ENCODE measurements at regions not wholly inside any gene's neighbourhood (a gene's known extent, or its start where the extent isn't known, plus 50 kb on each side); places are given as distances from the start of the nearest gene placed in this dataset.

- H3K27ac ChIP-seq (replicated peaks), result no peak overlapping the region
- no peaks in the 10 kb centered on the region for H3K9me3 ChIP-seq (replicated peaks)
- no peak overlapping the region for H3K4me3 ChIP-seq
- H3K4me1 ChIP-seq, result no peaks in the 10 kb centered on the region
- DNase-seq, result no peak
- H3K36me3 ChIP-seq, result no peaks in the 10 kb centered on the region
- intact Hi-C loops (cut with micrococcal nuclease), result no loop called here
- no peaks in the 10 kb centered on the region for H3K27me3 ChIP-seq (ENCODE audit: low read depth)
- TF ChIP-seq, protein P1, sequence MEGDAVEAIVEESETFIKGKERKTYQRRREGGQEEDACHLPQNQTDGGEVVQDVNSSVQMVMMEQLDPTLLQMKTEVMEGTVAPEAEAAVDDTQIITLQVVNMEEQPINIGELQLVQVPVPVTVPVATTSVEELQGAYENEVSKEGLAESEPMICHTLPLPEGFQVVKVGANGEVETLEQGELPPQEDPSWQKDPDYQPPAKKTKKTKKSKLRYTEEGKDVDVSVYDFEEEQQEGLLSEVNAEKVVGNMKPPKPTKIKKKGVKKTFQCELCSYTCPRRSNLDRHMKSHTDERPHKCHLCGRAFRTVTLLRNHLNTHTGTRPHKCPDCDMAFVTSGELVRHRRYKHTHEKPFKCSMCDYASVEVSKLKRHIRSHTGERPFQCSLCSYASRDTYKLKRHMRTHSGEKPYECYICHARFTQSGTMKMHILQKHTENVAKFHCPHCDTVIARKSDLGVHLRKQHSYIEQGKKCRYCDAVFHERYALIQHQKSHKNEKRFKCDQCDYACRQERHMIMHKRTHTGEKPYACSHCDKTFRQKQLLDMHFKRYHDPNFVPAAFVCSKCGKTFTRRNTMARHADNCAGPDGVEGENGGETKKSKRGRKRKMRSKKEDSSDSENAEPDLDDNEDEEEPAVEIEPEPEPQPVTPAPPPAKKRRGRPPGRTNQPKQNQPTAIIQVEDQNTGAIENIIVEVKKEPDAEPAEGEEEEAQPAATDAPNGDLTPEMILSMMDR (IDR thresholded peaks at IDR 0.05; ENCODE audit: borderline replicate concordance), result no peak
Observed at GRCh38 chr5:25427240-25427639, 782.5 kb upstream of the CDH10 start.

- Histone ChIP-seq H3K4me1 (no peaks in the 10 kb centered on the region), H3K9me3 (replicated peaks) (no peaks in the 10 kb centered on the region), H3K36me3 (no peaks in the 10 kb centered on the region), H3K27ac (replicated peaks) (no peak overlapping the region), H3K27me3 (ENCODE audit: low read depth) (no peaks in the 10 kb centered on the region), H3K4me3 (no peak overlapping the region)
- intact Hi-C loops (cut with micrococcal nuclease), result no loop called here
- TF ChIP-seq, protein P1 (IDR thresholded peaks at IDR 0.05; ENCODE audit: borderline replicate concordance), result no peak
- no peak for DNase-seq
Observed at GRCh38 chr5:25423271-25423670, 778.5 kb upstream of the CDH10 start.

DNA sequence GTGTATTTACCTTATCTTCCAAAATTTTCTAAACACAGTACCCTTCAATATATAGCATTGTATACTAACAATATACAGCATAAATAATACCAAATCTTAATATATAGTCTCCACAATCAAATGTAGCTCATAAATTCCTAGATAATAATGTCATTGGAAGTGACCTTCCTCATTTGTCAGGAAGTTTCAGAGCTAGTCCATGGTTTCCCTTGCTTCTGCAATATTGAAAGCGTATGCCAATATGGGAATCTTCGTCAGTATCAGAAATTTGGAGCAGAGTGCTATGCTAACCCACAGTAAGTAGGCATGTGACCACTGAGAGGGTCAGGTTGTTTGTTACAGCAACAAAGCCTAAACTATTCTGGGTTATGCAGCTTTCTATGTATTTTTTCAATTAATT is 774.9 kb upstream of the CDH10 start:
- intact Hi-C loops (cut with micrococcal nuclease), result no loop called here
- no peak for DNase-seq
- H3K27me3 ChIP-seq (ENCODE audit: low read depth), result no peaks in the 10 kb centered on the region
- no peaks in the 10 kb centered on the region for H3K4me1 ChIP-seq
- no peaks in the 10 kb centered on the region for H3K36me3 ChIP-seq
- H3K9me3 ChIP-seq (replicated peaks), result no peaks in the 10 kb centered on the region
- no peak overlapping the region for H3K27ac ChIP-seq (replicated peaks)
- TF ChIP-seq, protein P1 (IDR thresholded peaks at IDR 0.05; ENCODE audit: borderline replicate concordance), result no peak
- H3K4me3 ChIP-seq, result no peak overlapping the region

DNA sequence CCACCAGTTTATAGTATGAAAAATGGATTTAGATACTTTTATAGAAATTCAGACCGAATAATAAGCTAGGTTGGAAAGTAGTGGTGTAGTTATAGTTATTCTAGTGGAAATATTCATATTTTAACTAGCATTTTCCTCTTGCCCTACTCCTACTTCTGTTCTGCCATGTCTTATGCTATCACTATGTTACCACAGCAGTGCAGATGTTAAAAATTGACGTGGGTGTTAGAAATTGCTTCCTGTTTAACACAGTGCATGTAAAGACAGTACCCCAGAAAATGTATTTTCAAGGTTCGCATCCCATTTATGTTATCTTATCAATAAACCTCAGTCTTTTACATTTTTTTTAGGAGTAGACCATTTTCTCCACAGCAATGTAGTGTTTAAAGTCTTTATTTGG is 774.2 kb upstream of the CDH10 start:
- TF ChIP-seq, protein P1 (IDR thresholded peaks at IDR 0.05; ENCODE audit: borderline replicate concordance), result no peak
- no peaks in the 10 kb centered on the region for H3K4me1 ChIP-seq
- H3K27ac ChIP-seq (replicated peaks), result no peak overlapping the region
- no peak for DNase-seq
- no peaks in the 10 kb centered on the region for H3K9me3 ChIP-seq (replicated peaks)
- no peak overlapping the region for H3K4me3 ChIP-seq
- intact Hi-C loops (cut with micrococcal nuclease), result no loop called here
- no peaks in the 10 kb centered on the region for H3K36me3 ChIP-seq
- H3K27me3 ChIP-seq (ENCODE audit: low read depth), result no peaks in the 10 kb centered on the region

- no peaks in the 10 kb centered on the region for H3K27me3 ChIP-seq (ENCODE audit: low read depth)
- no peak overlapping the region for H3K27ac ChIP-seq (replicated peaks)
- no peaks in the 10 kb centered on the region for H3K4me1 ChIP-seq
- DNase-seq, result no peak
- TF ChIP-seq, protein P1 (IDR thresholded peaks at IDR 0.05; ENCODE audit: borderline replicate concordance), result no peak
- H3K9me3 ChIP-seq (replicated peaks), result no peaks in the 10 kb centered on the region
- no peaks in the 10 kb centered on the region for H3K36me3 ChIP-seq
- H3K4me3 ChIP-seq, result no peak overlapping the region
- intact Hi-C loops (cut with micrococcal nuclease), result no loop called here
Observed at GRCh38 chr5:25418319-25418859, 773.6 kb upstream of the CDH10 start.

Measured in left ventricle myocardium inferior (tissue), 1 donor.